ENCODE measurements at regions not wholly inside any gene's neighbourhood (a gene's known extent, or its start where the extent isn't known, plus 50 kb on each side); places are given as distances from the start of the nearest gene placed in this dataset.
A peak's percentile ranks its signal among the peaks of the same experiment; 100 is the strongest.

DNA sequence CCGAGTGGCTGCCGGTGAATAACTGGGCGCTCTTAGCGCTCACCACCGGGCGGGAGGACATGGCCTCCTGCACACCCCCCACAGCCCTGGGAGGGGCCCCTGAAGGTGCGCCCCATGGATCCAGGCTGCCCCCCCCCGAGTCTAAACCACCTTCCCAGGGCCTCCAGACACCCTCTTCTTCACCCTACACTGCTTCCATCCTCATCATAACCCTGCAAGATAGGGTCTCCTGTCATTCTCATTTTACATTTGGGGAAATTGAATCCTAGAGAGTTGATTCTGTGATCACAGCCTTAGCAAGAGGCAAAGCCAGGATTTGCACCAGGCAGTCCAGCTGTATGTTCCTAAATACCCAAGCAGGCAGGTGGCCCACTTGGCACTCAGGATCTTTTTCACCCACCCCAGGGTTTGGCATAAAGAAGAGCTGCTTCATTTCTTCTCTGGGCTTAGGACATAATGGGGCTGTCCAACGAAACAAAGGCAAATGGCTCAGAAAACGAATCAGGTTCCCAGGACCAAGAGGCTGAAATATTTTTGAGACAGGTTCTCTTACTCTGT, 110.8 kb downstream of the PTPRS start:
- POLR2A ChIA-PET = no interaction called here
- CTCF ChIA-PET = no interaction called here
- Histone ChIP-seq H3K27me3 (ENCODE audit: control insufficient read depth, insufficient read depth, low read length) (no peaks in the 10 kb centered on the region), H3K4me3 (ENCODE audit: low read depth, low read length) (no peak overlapping the region), H3K27ac (ENCODE audit: low read depth, low read length) (no peak overlapping the region), H3K9me3 (ENCODE audit: control insufficient read depth, insufficient read depth, low read length) (peaks cover 6% of the 10 kb centered on the region; the same call in 1 of the 2 replicates)
- TF ChIP-seq CTCF (IDR thresholded peaks at IDR 0.05; ENCODE audit: low read depth, low read length) = no peak
- DNase-seq (ENCODE audit: low read depth, low spot score) = no peak

- no peaks in the 10 kb centered on the region for H3K27me3 ChIP-seq (ENCODE audit: control insufficient read depth, insufficient read depth, low read length)
- ChIA-PET CTCF (no interaction called here), POLR2A (no interaction called here)
- TF ChIP-seq CTCF (IDR thresholded peaks at IDR 0.05; ENCODE audit: low read depth, low read length) = no peak
- peaks cover 6% of the 10 kb centered on the region; the same call in 1 of the 2 replicates for H3K9me3 ChIP-seq (ENCODE audit: control insufficient read depth, insufficient read depth, low read length)
- H3K4me3 ChIP-seq (ENCODE audit: low read depth, low read length) = no peak overlapping the region
- DNase-seq (ENCODE audit: low read depth, low spot score) = no peak
- no peak overlapping the region for H3K27ac ChIP-seq (ENCODE audit: low read depth, low read length)
Measured at GRCh38 chr19:5228932-5229777, 111.5 kb downstream of the PTPRS start.

DNA sequence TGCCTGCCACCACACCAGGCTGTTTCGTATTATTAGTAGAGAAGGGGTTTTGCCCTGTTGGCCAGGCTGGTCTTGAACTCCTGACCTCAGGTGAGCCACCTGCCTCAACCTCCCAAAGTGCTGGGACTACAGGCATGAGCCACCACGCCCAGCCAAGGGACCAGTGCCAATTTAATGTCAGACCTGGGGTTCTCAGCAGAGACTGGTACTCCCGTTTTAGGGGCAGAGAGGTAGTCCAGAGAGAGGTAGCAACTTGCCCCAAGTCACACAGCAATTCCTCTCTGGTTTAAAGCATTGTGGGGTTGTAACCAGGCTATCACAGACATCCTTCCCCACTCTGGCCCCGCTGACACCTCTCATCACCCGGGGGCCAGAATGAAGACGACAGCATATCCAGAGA, 112.1 kb downstream of the PTPRS start:
- ChIA-PET POLR2A (no interaction called here), CTCF (no interaction called here)
- no peak for TF ChIP-seq CTCF (IDR thresholded peaks at IDR 0.05; ENCODE audit: low read depth, low read length)
- Histone ChIP-seq H3K4me3 (ENCODE audit: low read depth, low read length) (no peak overlapping the region), H3K9me3 (ENCODE audit: control insufficient read depth, insufficient read depth, low read length) (peaks cover 6% of the 10 kb centered on the region; the same call in 1 of the 2 replicates), H3K27me3 (ENCODE audit: control insufficient read depth, insufficient read depth, low read length) (no peaks in the 10 kb centered on the region), H3K27ac (ENCODE audit: low read depth, low read length) (no peak overlapping the region)
- no peak for DNase-seq (ENCODE audit: low read depth, low spot score)

- H3K27me3 ChIP-seq (ENCODE audit: control insufficient read depth, insufficient read depth, low read length) = no peaks in the 10 kb centered on the region
- H3K9me3 ChIP-seq (ENCODE audit: control insufficient read depth, insufficient read depth, low read length) = no peaks in the 10 kb centered on the region; the same call in 1 of the 2 replicates
- DNase-seq (ENCODE audit: low read depth, low spot score) = no peak
- ChIA-PET POLR2A (no interaction called here), CTCF (interaction anchor here (0.6 to 0.9 kb wide), 4 partner anchors 20 to 440 kb away, joined by 3 to 6 read pairs (median 4); no protein-coding TSS in a partner anchor)
- H3K27ac ChIP-seq (ENCODE audit: low read depth, low read length) = no peak overlapping the region
- H3K4me3 ChIP-seq (ENCODE audit: low read depth, low read length) = no peak overlapping the region
- TF ChIP-seq CTCF (IDR thresholded peaks at IDR 0.05; ENCODE audit: low read depth, low read length) = peak; percentile 44
Measured at GRCh38 chr19:5225486-5226345, 114.9 kb downstream of the PTPRS start.
